ENCODE measurements at regions not wholly inside any gene's neighbourhood (a gene's known extent, or its start where the extent isn't known, plus 50 kb on each side); places are given as distances from the start of the nearest gene placed in this dataset.

DNA sequence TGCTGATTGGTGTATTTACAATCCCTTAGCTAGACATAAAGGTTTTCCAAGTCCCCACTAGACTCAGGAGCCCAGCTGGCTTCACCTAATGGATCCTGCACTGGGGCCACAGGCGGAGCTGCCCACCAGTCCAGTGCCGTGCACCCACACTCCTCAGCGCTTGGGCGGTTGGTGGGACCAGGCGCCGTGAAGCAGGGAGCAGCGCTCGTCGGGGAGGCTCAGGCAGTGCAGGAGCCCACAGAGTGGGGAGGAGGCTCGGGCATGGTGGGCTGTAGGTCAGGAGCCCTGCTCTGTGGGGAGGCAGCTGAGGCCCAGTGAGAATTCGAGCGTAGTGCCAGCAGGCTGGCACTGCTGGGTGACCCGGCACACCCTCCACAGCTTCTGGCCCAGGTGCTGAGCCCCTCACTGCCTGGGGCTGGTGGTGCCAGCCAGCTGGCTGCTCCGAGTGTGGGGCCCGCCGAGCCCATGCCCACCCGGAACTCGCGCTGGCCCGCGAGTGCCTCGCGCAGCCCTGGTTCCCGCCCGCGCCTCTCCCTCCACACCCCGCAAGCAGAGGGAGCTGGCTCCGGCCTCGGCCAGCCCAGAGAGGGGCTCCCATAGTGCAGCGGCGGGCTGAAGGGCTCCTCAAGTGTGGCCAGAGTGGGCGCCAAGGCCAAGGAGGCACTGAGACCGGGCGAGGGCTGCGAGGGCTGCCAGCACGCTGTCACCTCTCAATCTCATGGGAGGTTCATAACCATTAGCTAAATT, 475.6 kb upstream of the DCC start:
- TF ChIP-seq, protein P1, sequence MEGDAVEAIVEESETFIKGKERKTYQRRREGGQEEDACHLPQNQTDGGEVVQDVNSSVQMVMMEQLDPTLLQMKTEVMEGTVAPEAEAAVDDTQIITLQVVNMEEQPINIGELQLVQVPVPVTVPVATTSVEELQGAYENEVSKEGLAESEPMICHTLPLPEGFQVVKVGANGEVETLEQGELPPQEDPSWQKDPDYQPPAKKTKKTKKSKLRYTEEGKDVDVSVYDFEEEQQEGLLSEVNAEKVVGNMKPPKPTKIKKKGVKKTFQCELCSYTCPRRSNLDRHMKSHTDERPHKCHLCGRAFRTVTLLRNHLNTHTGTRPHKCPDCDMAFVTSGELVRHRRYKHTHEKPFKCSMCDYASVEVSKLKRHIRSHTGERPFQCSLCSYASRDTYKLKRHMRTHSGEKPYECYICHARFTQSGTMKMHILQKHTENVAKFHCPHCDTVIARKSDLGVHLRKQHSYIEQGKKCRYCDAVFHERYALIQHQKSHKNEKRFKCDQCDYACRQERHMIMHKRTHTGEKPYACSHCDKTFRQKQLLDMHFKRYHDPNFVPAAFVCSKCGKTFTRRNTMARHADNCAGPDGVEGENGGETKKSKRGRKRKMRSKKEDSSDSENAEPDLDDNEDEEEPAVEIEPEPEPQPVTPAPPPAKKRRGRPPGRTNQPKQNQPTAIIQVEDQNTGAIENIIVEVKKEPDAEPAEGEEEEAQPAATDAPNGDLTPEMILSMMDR (IDR thresholded peaks at IDR 0.05), result no peak

DNA sequence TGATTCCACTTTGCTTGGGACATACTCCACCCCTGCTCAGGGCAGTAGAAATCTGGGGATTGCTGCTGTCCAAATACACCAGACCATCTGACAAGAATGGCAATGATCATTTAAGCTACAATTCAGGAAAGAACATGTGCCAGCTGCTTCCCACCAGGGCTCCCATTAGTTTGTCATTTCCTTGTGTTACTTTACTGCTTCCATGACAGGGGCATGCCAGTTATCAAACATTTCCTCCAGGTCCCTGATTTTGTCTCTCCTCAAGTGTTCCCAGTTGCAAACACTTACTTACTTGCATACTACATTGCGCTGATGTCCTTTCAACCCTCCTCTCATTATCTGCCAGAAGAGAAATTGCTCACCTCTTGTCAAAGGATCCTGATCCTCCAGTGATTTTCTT, 474.5 kb upstream of the DCC start:
- TF ChIP-seq, protein P1 (IDR thresholded peaks at IDR 0.05), result no peak

GRCh38 chr18:51867767-51868166, 472.2 kb upstream of the DCC start:
- TF ChIP-seq, protein P1 (IDR thresholded peaks at IDR 0.05), result no peak

DNA sequence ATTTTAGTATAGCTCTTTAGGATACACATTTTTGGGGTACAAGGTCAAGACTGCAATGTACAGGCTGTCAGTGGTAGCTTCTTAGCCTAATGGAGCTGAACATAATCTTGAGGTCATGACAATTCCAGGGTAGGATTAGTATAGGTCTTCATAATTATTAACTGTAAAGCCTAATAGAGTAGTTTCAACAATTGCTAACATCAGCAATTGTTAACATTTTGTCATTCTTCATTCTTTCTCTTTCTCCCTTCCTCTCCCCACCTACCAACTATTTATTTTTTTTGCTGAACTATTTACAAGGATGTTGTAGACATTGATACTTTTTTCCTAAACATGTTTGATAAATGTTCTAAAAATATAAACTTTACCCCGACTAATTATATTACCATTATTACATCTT, 461.3 kb upstream of the DCC start:
- TF ChIP-seq, protein P1 (IDR thresholded peaks at IDR 0.05), result no peak

DNA sequence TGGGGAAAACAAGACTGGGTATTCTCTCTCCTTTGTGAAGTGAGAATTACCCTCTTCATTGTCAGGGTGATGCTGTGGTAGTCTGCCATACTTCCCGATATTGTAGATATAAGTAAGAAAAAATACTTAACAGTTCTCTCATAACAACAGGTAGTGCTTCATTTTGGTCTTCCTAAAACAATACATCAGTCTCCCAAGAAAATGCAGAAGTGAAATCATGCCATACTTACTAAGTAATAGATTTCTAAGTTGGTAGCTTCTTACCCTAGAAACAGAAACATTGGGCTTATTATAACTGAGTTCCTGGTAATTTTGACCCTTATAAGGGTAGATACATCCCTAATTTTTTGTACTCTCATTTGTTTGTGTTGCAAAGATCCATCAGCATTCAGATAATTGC, 460.7 kb upstream of the DCC start:
- TF ChIP-seq, protein P1 (IDR thresholded peaks at IDR 0.05), result no peak

GRCh38 chr18:51881394-51881793, 458.6 kb upstream of the DCC start:
- TF ChIP-seq, protein P1 (IDR thresholded peaks at IDR 0.05), result no peak

- TF ChIP-seq, protein P1 (IDR thresholded peaks at IDR 0.05), result no peak
These were observed 456.0 kb upstream of the DCC start for GRCh38 chr18:51884039-51884438.

DNA sequence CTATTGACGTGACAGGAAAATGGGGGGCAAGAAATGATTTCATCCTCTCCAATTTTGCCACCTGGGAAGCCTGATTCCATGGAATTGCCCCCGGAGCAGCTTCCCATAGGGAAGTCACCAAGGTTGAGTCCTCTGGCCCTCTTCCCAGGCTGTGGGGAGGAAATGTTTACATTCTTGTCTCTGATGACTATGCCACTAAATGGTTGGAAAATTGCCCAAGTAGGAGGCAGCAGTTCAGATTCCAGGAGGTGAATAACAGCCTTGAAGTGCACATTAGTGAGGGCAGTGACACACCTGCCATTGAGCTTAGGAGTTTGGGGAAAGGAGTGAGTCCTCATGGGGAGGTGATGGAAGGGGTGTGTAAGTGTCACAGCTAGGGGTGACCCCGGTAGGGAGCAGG, 449.2 kb upstream of the DCC start:
- TF ChIP-seq, protein P1 (IDR thresholded peaks at IDR 0.05), result no peak

Measured in LNCAP (cell line).